PC-3 (cell line): ENCODE measurements at regions not wholly inside any gene's neighbourhood (a gene's known extent, or its start where the extent isn't known, plus 50 kb on each side); places are given as distances from the start of the nearest gene placed in this dataset.

Source experiments
- ATAC-seq: fragments of 200-7000 bp; cut with Tn5 transposase; 2 replicates; pipeline ENCODE4 v1.9.1; 2020; ENCODE audit warnings: mild to moderate bottlenecking, moderate library complexity
- BruUV-seq: library from RNA; stranded (reverse); fragments of 400-500 nt; replicated peaks from 2 replicates; lab custom pipeline; 2021; lab: Mats Ljungman, UMichigan
- CTCF ChIA-PET: fragments of 300-600 bp; sonication (Branson Sonifier 250); formaldehyde crosslinking; loops from one replicate; lab custom pipeline; 2022; ENCODE audit warnings: antibody characterized with exemption; lab: Charles Lee
- POLR2A ChIA-PET: fragments of 300-600 bp; sonication (Branson Sonifier 250); formaldehyde crosslinking; loops from one replicate; lab custom pipeline; 2022; ENCODE audit warnings: antibody characterized with exemption; ENCODE audit not compliant: unreplicated experiment; lab: Charles Lee
- DNase-seq: peaks from one replicate; pipeline ENCODE4 v3.0.0-alpha.2; 2015
- H2AFZ ChIP-seq: fragments of 300-600 bp; sonication (generic); 2 replicates; pipeline ENCODE4 v1.6.0; 2016; ENCODE audit warnings: antibody characterized with exemption, low read length
- H3F3A ChIP-seq: fragments of 300-600 bp; sonication (generic); one replicate; pipeline ENCODE4 v1.6.0; 2017; ENCODE audit warnings: antibody characterized with exemption, low read length, control low read depth, mild to moderate bottlenecking; ENCODE audit not compliant: unreplicated experiment
- H3K27ac ChIP-seq: fragments of 300-600 bp; sonication (generic); 2 replicates; pipeline ENCODE4 v1.5.1; 2016; ENCODE audit warnings: mild to moderate bottlenecking, low read length
- H3K27me3 ChIP-seq: fragments of 300-600 bp; sonication (generic); 2 replicates; pipeline ENCODE4 v1.6.1; 2016; ENCODE audit warnings: low read length, mixed read lengths
- H3K36me3 ChIP-seq: fragments of 300-600 bp; sonication (generic); 2 replicates; pipeline ENCODE4 v1.6.1; 2016; ENCODE audit warnings: low read depth, mixed run types, low read length, mixed read lengths
- H3K4me1 ChIP-seq: fragments of 300-600 bp; sonication (generic); 2 replicates; pipeline ENCODE4 v1.5.1; 2016; ENCODE audit warnings: low read length; ENCODE audit not compliant: insufficient read depth
- H3K4me2 ChIP-seq: fragments of 300-600 bp; sonication (generic); 2 replicates; pipeline ENCODE4 v1.6.0; 2016; ENCODE audit warnings: low read length
- H3K4me3 ChIP-seq: fragments of 300-600 bp; sonication (generic); 2 replicates; pipeline ENCODE4 v1.5.1; 2016; ENCODE audit warnings: mild to moderate bottlenecking, low read length, mixed read lengths
- H3K79me2 ChIP-seq: fragments of 300-600 bp; sonication (generic); 2 replicates; pipeline ENCODE4 v1.6.1; 2017; ENCODE audit warnings: low read length, mixed read lengths
- H3K9ac ChIP-seq: fragments of 300-600 bp; sonication (generic); 2 replicates; pipeline ENCODE4 v1.6.0; 2016; ENCODE audit warnings: mild to moderate bottlenecking, low read length
- H3K9me2 ChIP-seq: fragments of 300-600 bp; sonication (generic); replicated peaks from 2 replicates; pipeline ENCODE4 v1.6.1; 2016; ENCODE audit warnings: mixed run types, low read length, mixed read lengths
- H3K9me3 ChIP-seq: fragments of 300-600 bp; sonication (generic); 2 replicates; pipeline ENCODE4 v1.6.1; 2016; ENCODE audit warnings: low read length, mixed read lengths
- H4K20me1 ChIP-seq: fragments of 300-600 bp; sonication (generic); 2 replicates; pipeline ENCODE4 v1.6.1; 2016; ENCODE audit warnings: low read length, mixed read lengths
- CTCF ChIP-seq: fragments of 300-600 bp; sonication (generic); conservative IDR thresholded peaks from 2 replicates; pipeline ENCODE4 v1.5.1; 2017; ENCODE audit warnings: antibody characterized with exemption, low read depth, mild to moderate bottlenecking, low read length
- EZH2 ChIP-seq: fragments of 300-600 bp; sonication (generic); IDR thresholded peaks from one replicate; pipeline ENCODE4 v1.6.1; 2017; ENCODE audit warnings: antibody characterized with exemption, mild to moderate bottlenecking, low read length; ENCODE audit not compliant: unreplicated experiment
- EZH2phosphoT487 ChIP-seq: fragments of 300-600 bp; sonication (generic); IDR thresholded peaks from 2 replicates; pipeline ENCODE4 v1.6.1; 2018; ENCODE audit warnings: mild to moderate bottlenecking, antibody characterized with exemption, low read length, borderline replicate concordance
- intact Hi-C: fragments of 100-400 bp; cut with micrococcal nuclease; formaldehyde crosslinking; loops from 2 replicates; pipeline ENCODE4 v1.9.0; 2023

DNA sequence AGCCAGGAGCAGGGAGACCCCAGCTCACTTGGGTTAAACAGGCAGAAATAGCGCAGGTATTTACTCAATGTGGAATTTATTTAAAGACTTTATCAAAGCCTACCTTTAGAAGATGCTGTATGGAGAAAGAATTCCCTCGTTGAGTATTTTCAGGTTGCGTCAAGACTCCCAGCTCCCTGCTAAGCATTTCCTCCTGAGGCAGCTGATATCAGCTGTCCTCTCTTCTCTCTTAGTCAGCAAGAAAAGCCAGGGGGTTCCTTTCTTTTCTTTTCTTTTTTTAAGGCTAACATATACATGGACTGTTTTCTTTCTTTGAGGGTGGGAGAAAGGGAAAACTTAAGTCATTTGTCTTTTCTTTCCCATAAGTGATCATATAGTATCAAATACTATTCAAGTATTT lies 125.8 kb upstream of the POU2AF2 start:
- Histone ChIP-seq H3K9me2 (no peaks in the 10 kb centered on the region), H3K36me3 (no peaks in the 10 kb centered on the region), H3K9me3 (no peaks in the 10 kb centered on the region), H3F3A (no peaks in the 10 kb centered on the region), H2AFZ (no peak overlapping the region), H3K4me3 (no peak overlapping the region), H3K4me1 (no peaks in the 10 kb centered on the region), H3K27me3 (peaks cover 15% of the 10 kb centered on the region), H3K9ac (no peak overlapping the region), H3K79me2 (no peaks in the 10 kb centered on the region), H3K4me2 (no peak overlapping the region), H3K27ac (no peak overlapping the region), H4K20me1 (no peaks in the 10 kb centered on the region)
- DNase-seq (no peak), ATAC-seq (no peak)
- no TSS peak for BruUV-seq
- intact Hi-C loops = no loop called here
- TF ChIP-seq CTCF = no peak
- TF ChIP-seq EZH2 = no peak
- no peak for TF ChIP-seq EZH2phosphoT487
- CTCF ChIA-PET = no interaction called here
- POLR2A ChIA-PET = no interaction called here

DNA sequence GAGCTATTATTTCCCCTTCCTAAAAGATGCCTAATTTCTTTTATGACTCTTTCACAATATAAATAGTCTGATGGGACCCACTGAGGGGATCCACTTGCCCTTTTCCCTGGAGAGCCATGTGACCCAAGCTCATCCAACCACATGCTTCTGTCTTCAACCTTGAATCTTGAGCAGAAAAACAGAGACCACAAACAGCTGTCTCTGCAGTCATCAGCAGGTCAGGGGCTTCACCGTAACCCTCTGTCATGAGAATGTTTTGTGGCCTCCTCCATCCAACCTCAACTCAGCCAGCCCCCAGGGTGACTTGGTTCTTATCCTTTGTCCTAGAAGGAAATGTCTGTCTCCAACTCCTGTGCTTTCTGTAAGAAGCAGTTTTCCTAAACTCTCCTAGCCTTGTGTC lies 129.6 kb upstream of the POU2AF2 start:
- TF ChIP-seq CTCF = no peak
- TF ChIP-seq EZH2 = no peak
- TF ChIP-seq EZH2phosphoT487 = no peak
- ChIA-PET POLR2A (no interaction called here), CTCF (no interaction called here)
- Histone ChIP-seq H3K4me2 (no peak overlapping the region), H3K79me2 (no peaks in the 10 kb centered on the region), H3K27me3 (peaks cover 19% of the 10 kb centered on the region), H3K9me3 (no peaks in the 10 kb centered on the region), H2AFZ (no peak overlapping the region), H3K4me1 (no peaks in the 10 kb centered on the region), H3K36me3 (no peaks in the 10 kb centered on the region), H3K4me3 (no peak overlapping the region), H3F3A (no peaks in the 10 kb centered on the region), H3K27ac (no peak overlapping the region), H3K9ac (no peak overlapping the region), H3K9me2 (no peaks in the 10 kb centered on the region), H4K20me1 (no peaks in the 10 kb centered on the region)
- no TSS peak for BruUV-seq
- intact Hi-C loops = no loop called here
- DNase-seq (no peak), ATAC-seq (no peak)

- intact Hi-C loops = no loop called here
- Histone ChIP-seq H3K36me3 (no peaks in the 10 kb centered on the region), H3K79me2 (no peaks in the 10 kb centered on the region), H4K20me1 (no peaks in the 10 kb centered on the region), H3K27ac (no peak overlapping the region), H3K27me3 (peaks cover 5% of the 10 kb centered on the region; the same call in 1 of the 2 replicates), H3K9ac (no peak overlapping the region), H3F3A (no peaks in the 10 kb centered on the region), H3K4me3 (no peak overlapping the region), H3K9me3 (no peaks in the 10 kb centered on the region), H3K9me2 (no peaks in the 10 kb centered on the region), H3K4me2 (no peak overlapping the region), H2AFZ (no peak overlapping the region), H3K4me1 (no peaks in the 10 kb centered on the region)
- CTCF ChIA-PET = no interaction called here
- POLR2A ChIA-PET = no interaction called here
- no TSS peak for BruUV-seq
- no peak for ATAC-seq
- TF ChIP-seq CTCF (no peak), EZH2phosphoT487 (no peak), EZH2 (no peak)
- DNase-seq = no peak
Observed at GRCh38 chr11:111114091-111114490, 131.4 kb upstream of the POU2AF2 start.
